ENCODE measurements at regions not wholly inside any gene's neighbourhood (a gene's known extent, or its start where the extent isn't known, plus 50 kb on each side); places are given as distances from the start of the nearest gene placed in this dataset.

- TF ChIP-seq CTCF (IDR thresholded peaks at IDR 0.05) (no peak), EZH2 (IDR thresholded peaks at IDR 0.05; ENCODE audit: borderline replicate concordance, insufficient read depth, low read depth, low read length, poor library complexity, severe bottlenecking) (no peak)
These were observed 428.4 kb upstream of the SLC14A2 start for GRCh38 chr18:45186832-45187231.
